ENCODE measurements at regions not wholly inside any gene's neighbourhood (a gene's known extent, or its start where the extent isn't known, plus 50 kb on each side); places are given as distances from the start of the nearest gene placed in this dataset.

- intact Hi-C loops (cut with DNase I) = no loop called here
- H3K36me3 ChIP-seq = no peaks in the 10 kb centered on the region
- no peak overlapping the region for H3K9ac ChIP-seq (ENCODE audit: low read depth in 2 of 2, low read length in 2 of 2)
- no peak for DNase-seq
- no peaks in the 10 kb centered on the region for H3K9me3 ChIP-seq
- no peak for TF ChIP-seq CTCF (IDR thresholded peaks at IDR 0.05)
- H3K4me3 ChIP-seq = no peak overlapping the region
- H3K27me3 ChIP-seq = no peaks in the 10 kb centered on the region
- H3K27ac ChIP-seq = no peak overlapping the region
- no peaks in the 10 kb centered on the region for H3K4me1 ChIP-seq
Measured at GRCh38 chr10:113333313-113333712, 219.5 kb upstream of the HABP2 start.

- Histone ChIP-seq H3K4me1 (no peaks in the 10 kb centered on the region), H3K27me3 (no peaks in the 10 kb centered on the region), H3K36me3 (no peaks in the 10 kb centered on the region), H3K4me3 (no peak overlapping the region), H3K9ac (ENCODE audit: low read depth in 2 of 2, low read length in 2 of 2) (no peak overlapping the region), H3K27ac (no peak overlapping the region), H3K9me3 (no peaks in the 10 kb centered on the region)
- DNase-seq = no peak
- no peak for TF ChIP-seq CTCF (IDR thresholded peaks at IDR 0.05)
- intact Hi-C loops (cut with DNase I) = no loop called here
Measured at GRCh38 chr10:113335592-113335991, 217.3 kb upstream of the HABP2 start.

GRCh38 chr10:113336549-113337130 lies 216.2 kb upstream of the HABP2 start:
- no peaks in the 10 kb centered on the region for H3K36me3 ChIP-seq
- H3K27ac ChIP-seq = no peak overlapping the region
- DNase-seq = no peak
- H3K9ac ChIP-seq (ENCODE audit: low read depth in 2 of 2, low read length in 2 of 2) = no peak overlapping the region
- no peak for TF ChIP-seq CTCF (IDR thresholded peaks at IDR 0.05)
- intact Hi-C loops (cut with DNase I) = no loop called here
- H3K4me3 ChIP-seq = no peak overlapping the region
- no peaks in the 10 kb centered on the region for H3K9me3 ChIP-seq
- H3K4me1 ChIP-seq = no peaks in the 10 kb centered on the region
- H3K27me3 ChIP-seq = no peaks in the 10 kb centered on the region

- Histone ChIP-seq H3K36me3 (no peaks in the 10 kb centered on the region), H3K27ac (no peak overlapping the region), H3K9ac (ENCODE audit: low read depth in 2 of 2, low read length in 2 of 2) (no peak overlapping the region), H3K4me1 (no peaks in the 10 kb centered on the region), H3K27me3 (no peaks in the 10 kb centered on the region), H3K9me3 (no peaks in the 10 kb centered on the region), H3K4me3 (no peak overlapping the region)
- DNase-seq = no peak
- intact Hi-C loops (cut with DNase I) = no loop called here
- TF ChIP-seq CTCF (IDR thresholded peaks at IDR 0.05) = no peak
Measured at GRCh38 chr10:113337142-113337541, 215.7 kb upstream of the HABP2 start.

GRCh38 chr10:113339121-113339520 lies 213.7 kb upstream of the HABP2 start:
- H3K4me3 ChIP-seq = no peak overlapping the region
- no peaks in the 10 kb centered on the region for H3K9me3 ChIP-seq
- H3K27ac ChIP-seq = no peak overlapping the region
- no peak for DNase-seq
- H3K9ac ChIP-seq (ENCODE audit: low read depth in 2 of 2, low read length in 2 of 2) = no peak overlapping the region
- no peaks in the 10 kb centered on the region for H3K4me1 ChIP-seq
- no peaks in the 10 kb centered on the region for H3K36me3 ChIP-seq
- no peak for TF ChIP-seq CTCF (IDR thresholded peaks at IDR 0.05)
- intact Hi-C loops (cut with DNase I) = no loop called here
- no peaks in the 10 kb centered on the region for H3K27me3 ChIP-seq
